ENCODE measurements at regions not wholly inside any gene's neighbourhood (a gene's known extent, or its start where the extent isn't known, plus 50 kb on each side); places are given as distances from the start of the nearest gene placed in this dataset.

GRCh38 chr1:208917723-208918122 lies 665.8 kb upstream of the CAMK1G start:
- DNase-seq (ENCODE audit: low spot score), result no peak
- TF ChIP-seq CTCF (IDR thresholded peaks at IDR 0.05), result no peak
- no peak for ATAC-seq (ENCODE audit: low FRiP score)

DNA sequence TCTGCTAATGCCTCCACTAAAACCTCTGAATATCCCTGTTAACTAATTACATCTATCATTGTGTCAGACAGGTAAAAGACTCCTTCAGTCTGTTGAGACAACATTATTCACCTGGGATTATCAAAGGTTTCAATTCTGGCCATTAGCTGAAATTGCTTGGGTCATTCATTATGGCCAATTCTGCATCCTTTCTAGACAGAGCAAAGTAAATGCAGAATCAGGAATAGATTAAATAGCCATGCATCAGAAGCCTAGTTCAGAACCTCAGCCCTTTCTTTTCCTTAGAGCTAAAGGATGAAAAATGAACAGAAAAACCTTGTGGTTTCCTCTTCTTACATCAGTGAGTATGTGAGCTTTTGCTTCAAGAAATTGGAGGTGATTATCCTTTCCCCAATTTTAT lies 665.4 kb upstream of the CAMK1G start:
- TF ChIP-seq CTCF (IDR thresholded peaks at IDR 0.05), result no peak
- DNase-seq (ENCODE audit: low spot score) (no peak), ATAC-seq (ENCODE audit: low FRiP score) (no peak)

- DNase-seq (ENCODE audit: low spot score), result no peak
- no peak for TF ChIP-seq CTCF (IDR thresholded peaks at IDR 0.05)
- ATAC-seq (ENCODE audit: low FRiP score), result no peak
These were observed 664.1 kb upstream of the CAMK1G start for GRCh38 chr1:208919371-208919770.

DNA sequence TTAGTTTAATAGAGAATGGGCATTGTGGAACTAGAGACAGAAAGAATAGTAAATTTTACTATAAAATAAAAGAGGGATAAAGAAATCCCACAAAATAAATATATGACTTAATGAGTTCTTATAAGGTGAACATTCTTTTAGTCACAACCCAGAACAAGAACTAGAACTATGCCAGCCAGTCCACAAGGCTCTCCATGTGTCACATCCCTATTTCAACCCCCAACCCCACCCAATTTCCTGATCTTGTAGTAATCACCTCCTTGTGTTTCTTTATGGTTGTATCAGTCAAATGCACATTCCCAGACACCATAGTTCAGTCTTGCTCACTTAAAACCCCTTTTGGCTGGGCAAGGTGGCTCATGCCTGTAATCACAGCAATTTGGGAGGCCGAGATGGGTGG lies 662.3 kb upstream of the CAMK1G start:
- DNase-seq (ENCODE audit: low spot score) (no peak), ATAC-seq (ENCODE audit: low FRiP score) (no peak)
- TF ChIP-seq CTCF (IDR thresholded peaks at IDR 0.05), result no peak

- TF ChIP-seq CTCF (IDR thresholded peaks at IDR 0.05), result no peak
- no peak for ATAC-seq (ENCODE audit: low FRiP score)
- no peak for DNase-seq (ENCODE audit: low spot score)
These were observed 660.1 kb upstream of the CAMK1G start for GRCh38 chr1:208923456-208923855.

GRCh38 chr1:208923946-208924720 lies 659.4 kb upstream of the CAMK1G start:
- TF ChIP-seq CTCF (IDR thresholded peaks at IDR 0.05), result no peak
- DNase-seq (ENCODE audit: low spot score), result no peak
- no peak for ATAC-seq (ENCODE audit: low FRiP score)

DNA sequence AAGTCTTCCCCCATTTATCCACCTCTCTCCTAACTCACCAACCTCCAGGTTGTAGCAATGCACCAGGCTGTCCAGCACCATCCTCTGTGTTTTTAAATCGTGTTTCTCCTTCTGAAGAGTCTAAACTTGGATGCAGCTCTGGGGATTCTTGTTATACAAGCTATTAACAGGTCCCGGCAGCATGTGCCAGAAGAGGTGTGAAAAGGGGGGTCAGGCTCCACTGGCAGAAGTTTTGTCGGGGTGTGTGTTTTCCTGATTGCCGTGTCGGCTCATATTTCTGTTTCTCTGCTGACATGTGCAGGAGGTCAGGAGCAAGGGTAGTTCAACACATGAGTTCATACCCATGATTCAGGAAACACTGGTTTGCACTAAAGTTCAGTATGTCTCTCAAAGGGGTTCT lies 658.6 kb upstream of the CAMK1G start:
- DNase-seq (ENCODE audit: low spot score) (no peak), ATAC-seq (ENCODE audit: low FRiP score) (no peak)
- TF ChIP-seq CTCF (IDR thresholded peaks at IDR 0.05), result no peak
